ENCODE measurements at regions not wholly inside any gene's neighbourhood (a gene's known extent, or its start where the extent isn't known, plus 50 kb on each side); places are given as distances from the start of the nearest gene placed in this dataset.

DNA sequence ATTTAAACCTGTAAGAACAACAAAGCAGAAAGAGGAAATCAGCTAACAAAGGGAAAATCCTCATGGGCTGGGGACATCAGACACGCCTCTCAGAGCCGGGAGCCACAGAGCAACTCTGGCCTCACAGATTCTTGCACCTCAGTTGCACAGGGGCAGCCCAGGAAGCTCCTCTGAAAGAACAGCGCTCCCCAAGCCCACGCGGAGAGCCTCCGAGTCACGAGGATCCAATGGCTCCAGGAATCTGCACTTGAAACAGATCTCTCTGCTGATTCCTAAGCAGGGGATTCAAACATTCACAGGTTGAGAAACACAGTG, 213.2 kb upstream of the MGMT start:
- DNase-seq (ENCODE audit: low spot score): no peak
- H3K4me1 ChIP-seq (ENCODE audit: insufficient read depth, poor library complexity, severe bottlenecking): no peaks in the 10 kb centered on the region
- no peak for ATAC-seq (ENCODE audit: low read depth)
- H3K27ac ChIP-seq (ENCODE audit: poor library complexity, severe bottlenecking): no peak overlapping the region
- peaks cover 8% of the 10 kb centered on the region for H3K27me3 ChIP-seq (ENCODE audit: insufficient read depth, poor library complexity, severe bottlenecking)
- no peaks in the 10 kb centered on the region for H3K36me3 ChIP-seq (ENCODE audit: low read depth)
- no peak overlapping the region for H3K4me3 ChIP-seq (ENCODE audit: severe bottlenecking)
- no peak for TF ChIP-seq CTCF (IDR thresholded peaks at IDR 0.05; ENCODE audit: poor library complexity, severe bottlenecking)
- H3K9me3 ChIP-seq (ENCODE audit: severe bottlenecking): no peaks in the 10 kb centered on the region

GRCh38 chr10:129258283-129258923, 208.6 kb upstream of the MGMT start:
- Histone ChIP-seq H3K27ac (ENCODE audit: poor library complexity, severe bottlenecking) (no peak overlapping the region), H3K36me3 (ENCODE audit: low read depth) (no peaks in the 10 kb centered on the region), H3K4me3 (ENCODE audit: severe bottlenecking) (no peak overlapping the region), H3K4me1 (ENCODE audit: insufficient read depth, poor library complexity, severe bottlenecking) (no peaks in the 10 kb centered on the region), H3K27me3 (ENCODE audit: insufficient read depth, poor library complexity, severe bottlenecking) (peaks cover 8% of the 10 kb centered on the region), H3K9me3 (ENCODE audit: severe bottlenecking) (no peaks in the 10 kb centered on the region)
- DNase-seq (ENCODE audit: low spot score) (no peak), ATAC-seq (ENCODE audit: low read depth) (no peak)
- no peak for TF ChIP-seq CTCF (IDR thresholded peaks at IDR 0.05; ENCODE audit: poor library complexity, severe bottlenecking)

- DNase-seq (ENCODE audit: low spot score): no peak
- no peak overlapping the region for H3K4me3 ChIP-seq (ENCODE audit: severe bottlenecking)
- no peaks in the 10 kb centered on the region for H3K9me3 ChIP-seq (ENCODE audit: severe bottlenecking)
- H3K27ac ChIP-seq (ENCODE audit: poor library complexity, severe bottlenecking): no peak overlapping the region
- no peak for TF ChIP-seq CTCF (IDR thresholded peaks at IDR 0.05; ENCODE audit: poor library complexity, severe bottlenecking)
- H3K4me1 ChIP-seq (ENCODE audit: insufficient read depth, poor library complexity, severe bottlenecking): no peaks in the 10 kb centered on the region
- peaks cover 8% of the 10 kb centered on the region for H3K27me3 ChIP-seq (ENCODE audit: insufficient read depth, poor library complexity, severe bottlenecking)
- ATAC-seq (ENCODE audit: low read depth): no peak
- no peaks in the 10 kb centered on the region for H3K36me3 ChIP-seq (ENCODE audit: low read depth)
Measured at GRCh38 chr10:129259128-129259815, 207.8 kb upstream of the MGMT start.

DNA sequence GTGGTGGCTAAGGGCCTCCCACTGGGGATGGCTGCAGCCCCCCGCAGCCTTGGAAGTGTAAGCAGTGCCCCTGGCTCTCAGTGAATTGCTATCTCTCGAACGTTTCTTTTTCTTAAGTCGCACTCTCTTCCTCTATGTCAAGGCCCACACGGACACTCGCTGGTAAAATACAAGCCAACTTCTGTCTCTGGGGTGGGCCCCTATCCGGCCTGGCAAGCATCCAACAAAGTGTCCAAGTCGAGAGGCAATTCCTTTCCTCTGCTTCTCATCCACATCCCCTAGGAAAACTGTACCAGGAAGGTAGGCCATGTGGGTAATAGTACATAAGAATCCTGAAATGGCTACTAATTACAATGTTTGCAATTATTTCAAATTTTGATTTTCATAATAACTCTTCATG, 194.9 kb upstream of the MGMT start:
- Histone ChIP-seq H3K27ac (ENCODE audit: poor library complexity, severe bottlenecking) (no peak overlapping the region), H3K9me3 (ENCODE audit: severe bottlenecking) (no peaks in the 10 kb centered on the region), H3K4me1 (ENCODE audit: insufficient read depth, poor library complexity, severe bottlenecking) (no peaks in the 10 kb centered on the region), H3K36me3 (ENCODE audit: low read depth) (no peaks in the 10 kb centered on the region), H3K27me3 (ENCODE audit: insufficient read depth, poor library complexity, severe bottlenecking) (no peaks in the 10 kb centered on the region), H3K4me3 (ENCODE audit: severe bottlenecking) (no peak overlapping the region)
- DNase-seq (ENCODE audit: low spot score): no peak
- TF ChIP-seq CTCF (IDR thresholded peaks at IDR 0.05; ENCODE audit: poor library complexity, severe bottlenecking): no peak
- ATAC-seq (ENCODE audit: low read depth): no peak

All from RWPE2 (cell line).